GM06990 (cell line): ENCODE measurements at regions not wholly inside any gene's neighbourhood (a gene's known extent, or its start where the extent isn't known, plus 50 kb on each side); places are given as distances from the start of the nearest gene placed in this dataset.

Experiments
- DNase-seq: peaks from one replicate; pipeline ENCODE4 v3.0.0-alpha.2; 2011; ENCODE audit not compliant: insufficient read length; ENCODE audit errors: extremely low read depth
- H3K27me3 ChIP-seq: replicated peaks from 2 replicates; pipeline ENCODE4 v1.6.0; 2011; ENCODE audit warnings: low read length; ENCODE audit not compliant: control insufficient read depth, insufficient read depth
- H3K36me3 ChIP-seq: 2 replicates; pipeline ENCODE4 v1.5.1; 2011; ENCODE audit warnings: low read length; ENCODE audit not compliant: control insufficient read depth, insufficient read depth
- H3K4me3 ChIP-seq: replicated peaks from 2 replicates; pipeline ENCODE4 v1.5.1; 2011; ENCODE audit warnings: low read depth, mild to moderate bottlenecking, control low read depth, low read length
- TF ChIP-seq, protein P1 (sequence below): IDR thresholded peaks from 2 replicates; pipeline ENCODE4 v1.5.1; 2011; ENCODE audit warnings: low read length, control low read depth, mild to moderate bottlenecking, inconsistent platforms; ENCODE audit not compliant: insufficient read depth, poor library complexity, severe bottlenecking

DNA sequence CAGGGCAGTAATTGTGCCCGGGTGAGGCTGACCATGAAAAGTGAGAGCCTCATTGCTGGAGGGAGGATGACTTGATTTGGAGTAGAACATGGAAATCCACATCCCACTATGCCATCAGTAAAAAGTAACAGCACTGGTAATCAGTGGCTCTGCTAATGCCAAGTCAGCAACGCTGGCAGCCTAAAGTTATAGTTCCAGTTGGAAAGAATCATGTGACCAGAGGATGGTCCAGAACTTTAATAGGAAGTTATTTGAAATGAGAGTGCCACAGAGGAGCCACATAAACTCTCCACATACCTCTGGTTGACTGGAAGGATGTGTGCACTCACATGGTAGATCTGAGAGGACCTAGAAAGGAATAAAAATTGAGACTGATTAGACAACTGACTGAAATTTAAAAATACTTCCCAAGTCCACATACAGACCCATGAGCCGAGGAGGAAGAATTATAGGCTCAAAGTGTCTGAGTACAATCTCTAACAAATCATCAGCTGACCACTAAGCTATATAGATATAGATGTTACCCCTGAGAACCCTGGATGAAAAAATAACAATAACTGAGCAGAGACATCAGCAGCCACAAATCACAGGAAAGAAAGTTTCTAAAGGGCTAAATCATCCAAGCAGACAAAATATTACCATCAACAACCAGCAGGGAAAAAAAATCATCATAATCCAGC is 346.8 kb downstream of the STK39 start:
- Histone ChIP-seq H3K4me3 (no peak overlapping the region), H3K36me3 (no peaks in the 10 kb centered on the region), H3K27me3 (no peaks in the 10 kb centered on the region)
- TF ChIP-seq, protein P1, sequence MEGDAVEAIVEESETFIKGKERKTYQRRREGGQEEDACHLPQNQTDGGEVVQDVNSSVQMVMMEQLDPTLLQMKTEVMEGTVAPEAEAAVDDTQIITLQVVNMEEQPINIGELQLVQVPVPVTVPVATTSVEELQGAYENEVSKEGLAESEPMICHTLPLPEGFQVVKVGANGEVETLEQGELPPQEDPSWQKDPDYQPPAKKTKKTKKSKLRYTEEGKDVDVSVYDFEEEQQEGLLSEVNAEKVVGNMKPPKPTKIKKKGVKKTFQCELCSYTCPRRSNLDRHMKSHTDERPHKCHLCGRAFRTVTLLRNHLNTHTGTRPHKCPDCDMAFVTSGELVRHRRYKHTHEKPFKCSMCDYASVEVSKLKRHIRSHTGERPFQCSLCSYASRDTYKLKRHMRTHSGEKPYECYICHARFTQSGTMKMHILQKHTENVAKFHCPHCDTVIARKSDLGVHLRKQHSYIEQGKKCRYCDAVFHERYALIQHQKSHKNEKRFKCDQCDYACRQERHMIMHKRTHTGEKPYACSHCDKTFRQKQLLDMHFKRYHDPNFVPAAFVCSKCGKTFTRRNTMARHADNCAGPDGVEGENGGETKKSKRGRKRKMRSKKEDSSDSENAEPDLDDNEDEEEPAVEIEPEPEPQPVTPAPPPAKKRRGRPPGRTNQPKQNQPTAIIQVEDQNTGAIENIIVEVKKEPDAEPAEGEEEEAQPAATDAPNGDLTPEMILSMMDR: no peak
- no peak for DNase-seq

GRCh38 chr2:167898340-167898739 is 349.1 kb downstream of the STK39 start:
- no peak for DNase-seq
- TF ChIP-seq, protein P1: no peak
- H3K27me3 ChIP-seq: no peaks in the 10 kb centered on the region
- no peaks in the 10 kb centered on the region for H3K36me3 ChIP-seq
- H3K4me3 ChIP-seq: no peak overlapping the region

- Histone ChIP-seq H3K27me3 (no peaks in the 10 kb centered on the region), H3K36me3 (no peaks in the 10 kb centered on the region), H3K4me3 (no peak overlapping the region)
- TF ChIP-seq, protein P1: no peak
- no peak for DNase-seq
Measured at GRCh38 chr2:167891841-167892240, 355.6 kb downstream of the STK39 start.

DNA sequence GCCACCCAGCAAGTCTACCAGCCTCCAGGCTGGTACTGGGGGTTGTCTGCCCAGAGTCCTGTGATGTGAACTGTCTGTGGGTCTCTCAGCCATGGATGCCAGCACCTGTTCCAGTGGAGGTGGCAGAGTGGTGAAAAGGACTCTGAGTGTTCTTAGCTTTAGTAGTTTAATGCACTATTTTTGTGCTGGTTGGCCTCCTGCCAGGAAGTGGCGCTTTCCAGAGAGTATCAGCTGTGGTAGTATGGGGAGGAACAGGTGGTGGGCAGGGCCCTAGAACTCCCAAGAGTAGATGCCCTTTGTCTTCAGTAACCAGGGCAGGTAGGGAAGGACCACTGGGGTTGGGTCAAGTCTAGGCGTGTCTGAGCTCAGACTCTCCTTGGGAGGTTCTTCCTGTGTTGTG is 356.7 kb downstream of the STK39 start:
- H3K4me3 ChIP-seq: no peak overlapping the region
- H3K27me3 ChIP-seq: no peaks in the 10 kb centered on the region
- no peaks in the 10 kb centered on the region for H3K36me3 ChIP-seq
- TF ChIP-seq, protein P1: no peak
- no peak for DNase-seq

- DNase-seq: no peak
- H3K27me3 ChIP-seq: no peaks in the 10 kb centered on the region
- TF ChIP-seq, protein P1: no peak
- H3K36me3 ChIP-seq: no peaks in the 10 kb centered on the region
- no peak overlapping the region for H3K4me3 ChIP-seq
Measured at GRCh38 chr2:167880415-167880814, 367.0 kb downstream of the STK39 start.

- no peak for DNase-seq
- H3K36me3 ChIP-seq: no peaks in the 10 kb centered on the region
- TF ChIP-seq, protein P1: no peak
- no peaks in the 10 kb centered on the region for H3K27me3 ChIP-seq
- no peak overlapping the region for H3K4me3 ChIP-seq
Measured at GRCh38 chr2:167875529-167875928, 371.9 kb downstream of the STK39 start.
